ENCODE measurements at regions not wholly inside any gene's neighbourhood (a gene's known extent, or its start where the extent isn't known, plus 50 kb on each side); places are given as distances from the start of the nearest gene placed in this dataset.

DNA sequence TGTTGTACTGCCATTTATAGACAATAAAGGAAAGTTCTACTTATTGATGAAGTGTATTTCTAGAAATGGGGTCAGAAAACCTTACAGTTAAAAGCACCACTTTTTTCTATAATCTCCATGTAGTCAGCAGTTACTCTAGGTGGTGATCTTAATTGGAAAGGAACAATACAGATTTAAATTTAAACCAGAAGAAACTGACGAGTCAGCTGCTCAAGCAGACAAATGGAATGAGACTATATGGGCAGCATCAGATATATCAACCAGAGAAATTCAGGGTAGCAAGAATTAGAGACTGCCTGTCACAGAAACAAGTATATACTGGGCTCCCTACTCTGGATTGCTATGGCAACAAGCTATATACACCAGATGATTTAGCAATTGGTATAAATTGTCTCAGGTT, 99.6 kb upstream of the SCG2 start:
- TF ChIP-seq EP300 (IDR thresholded peaks at IDR 0.05) (no peak), POLR2A (IDR thresholded peaks at IDR 0.05) (no peak), POLR2AphosphoS5 (IDR thresholded peaks at IDR 0.05) (no peak)
- TF ChIP-seq, protein P1, sequence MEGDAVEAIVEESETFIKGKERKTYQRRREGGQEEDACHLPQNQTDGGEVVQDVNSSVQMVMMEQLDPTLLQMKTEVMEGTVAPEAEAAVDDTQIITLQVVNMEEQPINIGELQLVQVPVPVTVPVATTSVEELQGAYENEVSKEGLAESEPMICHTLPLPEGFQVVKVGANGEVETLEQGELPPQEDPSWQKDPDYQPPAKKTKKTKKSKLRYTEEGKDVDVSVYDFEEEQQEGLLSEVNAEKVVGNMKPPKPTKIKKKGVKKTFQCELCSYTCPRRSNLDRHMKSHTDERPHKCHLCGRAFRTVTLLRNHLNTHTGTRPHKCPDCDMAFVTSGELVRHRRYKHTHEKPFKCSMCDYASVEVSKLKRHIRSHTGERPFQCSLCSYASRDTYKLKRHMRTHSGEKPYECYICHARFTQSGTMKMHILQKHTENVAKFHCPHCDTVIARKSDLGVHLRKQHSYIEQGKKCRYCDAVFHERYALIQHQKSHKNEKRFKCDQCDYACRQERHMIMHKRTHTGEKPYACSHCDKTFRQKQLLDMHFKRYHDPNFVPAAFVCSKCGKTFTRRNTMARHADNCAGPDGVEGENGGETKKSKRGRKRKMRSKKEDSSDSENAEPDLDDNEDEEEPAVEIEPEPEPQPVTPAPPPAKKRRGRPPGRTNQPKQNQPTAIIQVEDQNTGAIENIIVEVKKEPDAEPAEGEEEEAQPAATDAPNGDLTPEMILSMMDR (IDR thresholded peaks at IDR 0.05) = no peak
- H3K27me3 ChIP-seq = no peaks in the 10 kb centered on the region
- 64 to 80% methylated on average over 1 of the region's 1 CpG for WGBS, 2 donors (ENCODE audit: low coverage in 1 of 2)

GRCh38 chr2:223700221-223700620, 98.1 kb upstream of the SCG2 start:
- Histone ChIP-seq H3K27ac (no peak overlapping the region), H3K4me1 (no peaks in the 10 kb centered on the region), H3K4me3 (no peak overlapping the region), H3K36me3 (no peaks in the 10 kb centered on the region), H3K27me3 (no peaks in the 10 kb centered on the region), H3K9me3 (no peaks in the 10 kb centered on the region)
- TF ChIP-seq EP300 (IDR thresholded peaks at IDR 0.05) = no peak
- TF ChIP-seq POLR2A (IDR thresholded peaks at IDR 0.05) = no peak
- no peak for TF ChIP-seq POLR2AphosphoS5 (IDR thresholded peaks at IDR 0.05)
- TF ChIP-seq, protein P1 (IDR thresholded peaks at IDR 0.05) = no peak
- WGBS, 2 donors (ENCODE audit: low coverage in 1 of 2) = 88 to 92% methylated on average over 3 of the region's 3 CpGs
- no peak for ATAC-seq

More for the DNA sequence above, 99.6 kb upstream of the SCG2 start:
- H3K36me3 ChIP-seq = no peaks in the 10 kb centered on the region
- H3K4me3 ChIP-seq = no peak overlapping the region
- H3K9me3 ChIP-seq = no peaks in the 10 kb centered on the region
- ATAC-seq = no peak
- no peaks in the 10 kb centered on the region for H3K4me1 ChIP-seq
- H3K27ac ChIP-seq = no peak overlapping the region

DNA sequence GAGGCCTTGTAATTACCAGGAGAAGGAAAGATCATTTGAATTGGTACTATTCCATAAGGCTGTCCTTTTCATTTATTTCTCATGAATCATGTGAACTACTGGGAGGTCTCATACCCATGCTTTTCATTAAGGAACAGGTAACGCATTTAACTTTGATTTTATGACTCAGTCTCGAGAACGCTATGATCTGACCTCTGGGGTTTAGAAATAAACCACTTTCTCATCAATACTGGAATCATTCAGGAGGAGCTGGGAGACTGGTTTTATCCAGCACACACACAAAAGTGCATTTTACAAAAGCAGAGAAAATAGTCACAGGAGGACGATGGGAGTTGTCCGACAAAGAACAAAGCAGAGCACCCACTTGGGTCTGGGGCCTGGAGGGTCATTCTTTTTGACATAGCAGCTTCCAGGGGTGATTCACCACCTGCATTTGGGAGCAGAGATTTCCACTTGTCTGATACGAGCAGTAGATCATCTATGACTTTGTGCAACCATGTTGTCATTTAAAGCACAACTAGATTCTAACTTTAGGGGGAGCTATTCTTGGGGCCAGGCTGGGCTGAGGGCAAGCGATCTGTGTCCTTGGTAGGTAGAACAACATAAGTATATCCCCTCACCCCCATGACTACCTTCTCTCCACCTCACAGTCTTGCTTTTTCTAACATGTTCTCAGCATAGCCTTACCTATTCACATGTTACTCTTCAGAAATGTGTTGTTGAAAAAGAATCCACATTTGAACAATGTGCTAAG, 95.9 kb upstream of the SCG2 start:
- WGBS, 2 donors (ENCODE audit: low coverage in 1 of 2) = 82 to 87% methylated on average over 6 to 7 of the region's 7 CpGs

DNA sequence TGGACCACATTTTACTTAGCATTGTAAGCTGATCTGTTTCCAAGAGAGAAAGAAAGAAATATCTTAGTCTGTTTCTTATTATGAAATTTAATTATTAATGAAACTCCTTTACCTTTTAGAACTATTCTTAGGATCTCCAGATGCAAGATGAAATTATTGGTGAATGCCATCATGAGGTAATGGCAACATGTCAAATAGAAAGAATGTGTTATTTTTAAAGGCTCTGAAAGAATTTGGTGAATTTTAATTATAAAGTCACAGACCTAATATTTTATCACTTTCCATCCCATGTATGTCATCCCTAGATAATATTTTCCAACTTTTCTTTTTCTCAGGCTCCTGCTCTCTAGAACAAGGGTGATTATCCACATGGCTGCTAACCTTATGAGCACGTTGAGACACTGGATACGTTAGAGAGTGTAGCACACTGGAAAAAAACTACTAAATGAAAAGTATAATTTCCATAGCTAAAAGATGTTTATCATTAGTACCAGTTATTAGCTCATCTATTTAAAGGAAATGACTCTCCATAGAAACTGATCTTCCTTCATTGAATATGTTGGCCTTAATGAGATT, 95.2 kb upstream of the SCG2 start:
- H3K27ac ChIP-seq = no peak overlapping the region
- no peak for ATAC-seq
- H3K27me3 ChIP-seq = no peaks in the 10 kb centered on the region
- no peaks in the 10 kb centered on the region for H3K9me3 ChIP-seq
- no peak overlapping the region for H3K4me3 ChIP-seq
- 72 to 74% methylated on average over 2 of the region's 2 CpGs for WGBS, 2 donors (ENCODE audit: low coverage in 1 of 2)
- TF ChIP-seq POLR2A (IDR thresholded peaks at IDR 0.05) = no peak
- no peak for TF ChIP-seq POLR2AphosphoS5 (IDR thresholded peaks at IDR 0.05)
- TF ChIP-seq, protein P1 (IDR thresholded peaks at IDR 0.05) = no peak
- TF ChIP-seq EP300 (IDR thresholded peaks at IDR 0.05) = no peak
- H3K4me1 ChIP-seq = no peaks in the 10 kb centered on the region
- H3K36me3 ChIP-seq = no peaks in the 10 kb centered on the region

More for the DNA sequence above, 95.9 kb upstream of the SCG2 start:
- Histone ChIP-seq H3K4me3 (no peak overlapping the region), H3K27ac (no peak overlapping the region), H3K27me3 (no peaks in the 10 kb centered on the region), H3K36me3 (no peaks in the 10 kb centered on the region), H3K9me3 (no peaks in the 10 kb centered on the region), H3K4me1 (no peaks in the 10 kb centered on the region)
- ATAC-seq = no peak
- TF ChIP-seq EP300 (IDR thresholded peaks at IDR 0.05) (no peak), POLR2AphosphoS5 (IDR thresholded peaks at IDR 0.05) (no peak), POLR2A (IDR thresholded peaks at IDR 0.05) (no peak)
- TF ChIP-seq, protein P1 (IDR thresholded peaks at IDR 0.05) = no peak

GRCh38 chr2:223696719-223697118, 94.6 kb upstream of the SCG2 start:
- no peak overlapping the region for H3K27ac ChIP-seq
- no peak for ATAC-seq
- TF ChIP-seq, protein P1 (IDR thresholded peaks at IDR 0.05) = no peak
- no peak for TF ChIP-seq POLR2A (IDR thresholded peaks at IDR 0.05)
- TF ChIP-seq POLR2AphosphoS5 (IDR thresholded peaks at IDR 0.05) = no peak
- TF ChIP-seq EP300 (IDR thresholded peaks at IDR 0.05) = no peak
- H3K27me3 ChIP-seq = no peaks in the 10 kb centered on the region
- H3K4me3 ChIP-seq = no peak overlapping the region
- WGBS, 2 donors (ENCODE audit: low coverage in 1 of 2) = 25 to 71% methylated on average over 1 of the region's 1 CpG
- H3K36me3 ChIP-seq = no peaks in the 10 kb centered on the region
- H3K4me1 ChIP-seq = no peaks in the 10 kb centered on the region
- H3K9me3 ChIP-seq = no peaks in the 10 kb centered on the region
